Adrenal gland (tissue), 5 donors: ENCODE measurements at regions not wholly inside any gene's neighbourhood (a gene's known extent, or its start where the extent isn't known, plus 50 kb on each side); places are given as distances from the start of the nearest gene placed in this dataset.

ENCODE experiments used
- POLR2A ChIP-seq, 2 donors: fragments of 450-650 bp; IDR thresholded peaks; one replicate each; pipeline ENCODE4 v1.6.1; 2017; ENCODE audit warnings: antibody characterized with exemption in 2 of 2, mild to moderate bottlenecking in 2 of 2, moderate library complexity in 1 of 2
- TF ChIP-seq, protein P1 (sequence below), 6 experiments: fragments of 450-650 bp in 4 of 6; fragments of 200-600 bp in 2 of 6; sonication (generic) in 1 of 6; IDR thresholded peaks; 1 replicate in 5 of 6; 2 replicates in 1 of 6; pipeline versions ENCODE4 v1.5.1 to v1.8.0; 2016 to 2021; ENCODE audit warnings: antibody characterized with exemption in 6 of 6, mild to moderate bottlenecking in 2 of 6, moderate library complexity in 1 of 6
- donor health status: DM: no; HTN: no; CAD: no.

- TF ChIP-seq, protein P1, sequence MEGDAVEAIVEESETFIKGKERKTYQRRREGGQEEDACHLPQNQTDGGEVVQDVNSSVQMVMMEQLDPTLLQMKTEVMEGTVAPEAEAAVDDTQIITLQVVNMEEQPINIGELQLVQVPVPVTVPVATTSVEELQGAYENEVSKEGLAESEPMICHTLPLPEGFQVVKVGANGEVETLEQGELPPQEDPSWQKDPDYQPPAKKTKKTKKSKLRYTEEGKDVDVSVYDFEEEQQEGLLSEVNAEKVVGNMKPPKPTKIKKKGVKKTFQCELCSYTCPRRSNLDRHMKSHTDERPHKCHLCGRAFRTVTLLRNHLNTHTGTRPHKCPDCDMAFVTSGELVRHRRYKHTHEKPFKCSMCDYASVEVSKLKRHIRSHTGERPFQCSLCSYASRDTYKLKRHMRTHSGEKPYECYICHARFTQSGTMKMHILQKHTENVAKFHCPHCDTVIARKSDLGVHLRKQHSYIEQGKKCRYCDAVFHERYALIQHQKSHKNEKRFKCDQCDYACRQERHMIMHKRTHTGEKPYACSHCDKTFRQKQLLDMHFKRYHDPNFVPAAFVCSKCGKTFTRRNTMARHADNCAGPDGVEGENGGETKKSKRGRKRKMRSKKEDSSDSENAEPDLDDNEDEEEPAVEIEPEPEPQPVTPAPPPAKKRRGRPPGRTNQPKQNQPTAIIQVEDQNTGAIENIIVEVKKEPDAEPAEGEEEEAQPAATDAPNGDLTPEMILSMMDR (IDR thresholded peaks at IDR 0.05): no peak
- TF ChIP-seq POLR2A (IDR thresholded peaks at IDR 0.05): no peak
Observed at GRCh38 chr6:48188158-48188557, 77.2 kb upstream of the PTCHD4 start.
